Hepatocyte (in vitro differentiated cells): ENCODE measurements at regions not wholly inside any gene's neighbourhood (a gene's known extent, or its start where the extent isn't known, plus 50 kb on each side); places are given as distances from the start of the nearest gene placed in this dataset.

Experiments
- DNase-seq: peaks from one replicate; pipeline ENCODE4 v3.0.0-alpha.2; 2016; ENCODE audit warnings: low spot score
- H2AFZ ChIP-seq: fragments of 200-600 bp; sonication (generic); 2 replicates; pipeline ENCODE4 v1.6.0; 2016; ENCODE audit warnings: antibody characterized with exemption, mild to moderate bottlenecking
- H3K27ac ChIP-seq: fragments of 200-600 bp; sonication (generic); 2 replicates; pipeline ENCODE4 v1.5.1; 2016; ENCODE audit warnings: mild to moderate bottlenecking
- H3K27me3 ChIP-seq: fragments of 200-600 bp; sonication (generic); 2 replicates; pipeline ENCODE4 v1.6.1; 2016
- H3K36me3 ChIP-seq: fragments of 200-600 bp; sonication (generic); replicated peaks from 2 replicates; pipeline ENCODE4 v1.5.1; 2016; ENCODE audit warnings: low read depth; ENCODE audit not compliant: insufficient read depth
- H3K4me1 ChIP-seq: fragments of 200-600 bp; sonication (generic); 2 replicates; pipeline ENCODE4 v1.5.1; 2016; ENCODE audit warnings: mild to moderate bottlenecking, moderate library complexity; ENCODE audit not compliant: insufficient read depth
- H3K4me2 ChIP-seq: fragments of 200-600 bp; sonication (generic); 2 replicates; pipeline ENCODE4 v1.6.0; 2016
- H3K4me3 ChIP-seq: fragments of 200-600 bp; sonication (generic); 2 replicates; pipeline ENCODE4 v1.5.1; 2016; ENCODE audit warnings: mild to moderate bottlenecking
- H3K79me2 ChIP-seq: fragments of 200-600 bp; sonication (generic); 2 replicates; pipeline ENCODE4 v1.6.0; 2017; ENCODE audit warnings: mild to moderate bottlenecking
- H3K9me2 ChIP-seq: fragments of 200-600 bp; sonication (generic); replicated peaks from 2 replicates; pipeline ENCODE4 v1.6.0; 2017; ENCODE audit warnings: mild to moderate bottlenecking; ENCODE audit not compliant: insufficient read depth
- H3K9me3 ChIP-seq: fragments of 200-600 bp; sonication (generic); 2 replicates; pipeline ENCODE4 v1.5.1; 2016; ENCODE audit warnings: low read depth, mild to moderate bottlenecking
- H4K20me1 ChIP-seq: fragments of 200-600 bp; sonication (generic); 2 replicates; pipeline ENCODE4 v1.6.0; 2016; ENCODE audit warnings: mild to moderate bottlenecking; ENCODE audit not compliant: insufficient read depth, poor library complexity, severe bottlenecking
- EZH2 ChIP-seq: fragments of 200-600 bp; sonication (generic); IDR thresholded peaks from 2 replicates; pipeline ENCODE4 v1.6.1; 2016; ENCODE audit warnings: antibody characterized with exemption, mild to moderate bottlenecking, borderline replicate concordance
- EZH2phosphoT487 ChIP-seq: fragments of 200-600 bp; sonication (generic); IDR thresholded peaks from one replicate; pipeline ENCODE4 v1.6.1; 2018; ENCODE audit warnings: antibody characterized with exemption, mild to moderate bottlenecking, low read depth, moderate library complexity; ENCODE audit not compliant: unreplicated experiment, severe bottlenecking
- WGBS: methylation state at CpG from one replicate; pipeline ENCODE4 v1.1.6; 2016; ENCODE audit warnings: low lambda C conversion rate; ENCODE audit errors: missing lambda C conversion rate; 5-methylcytosine and 5-hydroxymethylcytosine counted together
- TF ChIP-seq, protein P1 (sequence below): fragments of 200-600 bp; sonication (generic); IDR thresholded peaks from 2 replicates; pipeline ENCODE4 v1.5.1; 2016; ENCODE audit warnings: antibody characterized with exemption, mild to moderate bottlenecking; ENCODE audit not compliant: poor library complexity

DNA sequence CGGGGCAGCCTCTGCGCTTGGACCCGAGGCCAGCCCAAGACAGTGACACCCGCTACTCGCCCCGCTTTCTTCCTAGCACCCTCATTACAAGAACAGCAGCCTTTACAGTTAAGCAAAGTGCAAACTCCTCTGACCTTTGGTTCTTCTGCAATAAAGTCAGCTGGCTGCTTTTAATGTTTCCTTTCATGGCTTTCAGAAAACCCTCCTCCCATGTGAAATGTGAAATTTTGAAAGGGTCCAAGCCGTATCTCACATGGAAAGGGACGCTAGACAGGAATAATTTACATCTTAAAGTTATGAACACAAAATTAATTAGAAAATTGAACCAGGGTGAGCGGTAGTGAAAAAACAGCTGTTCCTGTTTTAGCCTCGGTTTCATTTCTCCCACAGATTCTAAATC, 520.1 kb upstream of the FRG1 start:
- Histone ChIP-seq H3K79me2 (no peaks in the 10 kb centered on the region), H3K4me3 (no peak overlapping the region), H3K9me2 (no peaks in the 10 kb centered on the region), H2AFZ (peak overlapping the region; percentile 14), H3K27me3 (no peaks in the 10 kb centered on the region), H3K36me3 (no peaks in the 10 kb centered on the region), H3K27ac (peak overlapping the region; percentile 13), H4K20me1 (no peaks in the 10 kb centered on the region), H3K9me3 (no peaks in the 10 kb centered on the region), H3K4me1 (peaks cover 10% of the 10 kb centered on the region), H3K4me2 (peak overlapping the region; percentile 27)
- peak; percentile 7 for DNase-seq
- TF ChIP-seq, protein P1, sequence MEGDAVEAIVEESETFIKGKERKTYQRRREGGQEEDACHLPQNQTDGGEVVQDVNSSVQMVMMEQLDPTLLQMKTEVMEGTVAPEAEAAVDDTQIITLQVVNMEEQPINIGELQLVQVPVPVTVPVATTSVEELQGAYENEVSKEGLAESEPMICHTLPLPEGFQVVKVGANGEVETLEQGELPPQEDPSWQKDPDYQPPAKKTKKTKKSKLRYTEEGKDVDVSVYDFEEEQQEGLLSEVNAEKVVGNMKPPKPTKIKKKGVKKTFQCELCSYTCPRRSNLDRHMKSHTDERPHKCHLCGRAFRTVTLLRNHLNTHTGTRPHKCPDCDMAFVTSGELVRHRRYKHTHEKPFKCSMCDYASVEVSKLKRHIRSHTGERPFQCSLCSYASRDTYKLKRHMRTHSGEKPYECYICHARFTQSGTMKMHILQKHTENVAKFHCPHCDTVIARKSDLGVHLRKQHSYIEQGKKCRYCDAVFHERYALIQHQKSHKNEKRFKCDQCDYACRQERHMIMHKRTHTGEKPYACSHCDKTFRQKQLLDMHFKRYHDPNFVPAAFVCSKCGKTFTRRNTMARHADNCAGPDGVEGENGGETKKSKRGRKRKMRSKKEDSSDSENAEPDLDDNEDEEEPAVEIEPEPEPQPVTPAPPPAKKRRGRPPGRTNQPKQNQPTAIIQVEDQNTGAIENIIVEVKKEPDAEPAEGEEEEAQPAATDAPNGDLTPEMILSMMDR, result no peak
- TF ChIP-seq EZH2phosphoT487 (no peak), EZH2 (no peak)
- 71% methylated on average over 10 of the region's 10 CpGs for WGBS

DNA sequence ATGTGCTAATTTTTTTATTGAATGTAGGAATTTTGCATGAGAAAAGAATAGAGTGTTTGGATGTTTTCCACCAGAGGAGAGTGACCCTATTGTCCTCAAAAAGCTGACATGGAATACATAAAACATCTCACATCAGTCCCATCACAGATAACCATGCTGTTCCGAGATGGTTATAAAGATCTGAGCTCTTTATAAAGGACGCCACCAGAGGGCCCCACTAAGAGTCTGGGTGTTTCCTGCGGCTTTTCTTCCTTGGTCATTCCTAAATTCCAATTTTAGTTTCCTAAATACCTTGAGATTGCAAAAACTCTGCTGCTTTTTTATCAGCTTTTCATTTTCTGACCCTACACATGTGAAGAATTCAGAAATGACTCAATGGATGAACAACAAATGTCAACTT, 504.5 kb upstream of the FRG1 start:
- H3K4me1 ChIP-seq, result no peaks in the 10 kb centered on the region
- H3K9me2 ChIP-seq, result no peaks in the 10 kb centered on the region
- H4K20me1 ChIP-seq, result no peaks in the 10 kb centered on the region
- no peak for DNase-seq
- no peak overlapping the region for H3K27ac ChIP-seq
- WGBS, result 73% methylated on average over 3 of the region's 3 CpGs
- no peak overlapping the region for H3K4me3 ChIP-seq
- no peaks in the 10 kb centered on the region for H3K79me2 ChIP-seq
- no peak overlapping the region for H2AFZ ChIP-seq
- H3K4me2 ChIP-seq, result no peak overlapping the region
- TF ChIP-seq, protein P1, result peak; percentile 30
- no peak for TF ChIP-seq EZH2phosphoT487
- no peak for TF ChIP-seq EZH2
- H3K9me3 ChIP-seq, result no peaks in the 10 kb centered on the region
- no peaks in the 10 kb centered on the region for H3K36me3 ChIP-seq
- H3K27me3 ChIP-seq, result no peaks in the 10 kb centered on the region

DNA sequence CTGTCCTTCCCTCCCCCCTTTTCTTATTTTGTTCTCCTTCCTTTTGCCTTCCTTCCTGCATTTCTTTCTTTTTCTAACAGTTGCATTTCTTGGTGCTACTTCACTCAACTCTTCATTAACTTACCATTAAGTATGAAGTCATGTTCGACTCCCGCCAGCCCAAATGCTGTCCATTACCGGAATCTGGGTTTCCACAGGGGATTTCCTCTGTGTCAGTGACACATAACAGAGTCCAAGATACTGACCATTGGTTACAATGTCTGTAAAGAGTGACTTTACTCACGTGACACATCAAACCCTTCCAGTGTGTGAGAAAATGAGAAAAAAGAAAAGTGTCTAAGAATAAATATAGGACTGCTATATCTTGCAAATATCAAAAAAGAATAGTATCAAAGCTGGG, 500.0 kb upstream of the FRG1 start:
- Histone ChIP-seq H3K27ac (no peak overlapping the region), H3K9me2 (no peaks in the 10 kb centered on the region), H2AFZ (no peak overlapping the region), H3K4me2 (no peak overlapping the region), H3K27me3 (no peaks in the 10 kb centered on the region), H3K79me2 (no peaks in the 10 kb centered on the region), H4K20me1 (no peaks in the 10 kb centered on the region), H3K4me1 (peaks cover under 1% of the 10 kb centered on the region), H3K9me3 (no peaks in the 10 kb centered on the region), H3K36me3 (no peaks in the 10 kb centered on the region), H3K4me3 (no peak overlapping the region)
- TF ChIP-seq EZH2phosphoT487 (no peak), EZH2 (no peak)
- TF ChIP-seq, protein P1, result no peak
- 61% methylated on average over 4 of the region's 4 CpGs for WGBS
- no peak for DNase-seq

DNA sequence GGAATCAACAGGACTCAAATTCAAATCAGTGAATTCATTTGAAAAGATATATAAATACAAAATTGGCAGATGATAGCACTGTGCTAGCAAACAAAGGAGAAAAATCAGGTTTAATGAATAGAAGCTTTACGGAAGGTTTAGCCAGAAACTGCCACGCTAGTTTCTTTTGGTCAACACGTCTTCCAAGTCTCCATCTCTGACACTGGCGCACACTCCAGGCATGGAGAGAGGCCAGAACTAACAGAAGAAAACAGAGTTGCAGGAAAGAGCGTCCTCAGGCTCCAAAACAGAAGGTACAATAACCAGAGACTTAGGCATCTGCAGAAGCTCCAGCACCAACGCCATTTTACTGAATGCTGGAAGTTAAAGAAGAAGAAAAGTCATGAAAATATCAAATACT, 497.3 kb upstream of the FRG1 start:
- WGBS, result 83% methylated on average over 6 of the region's 6 CpGs
- Histone ChIP-seq H3K27ac (no peak overlapping the region), H3K27me3 (no peaks in the 10 kb centered on the region), H3K4me3 (no peak overlapping the region), H2AFZ (no peak overlapping the region), H3K79me2 (no peaks in the 10 kb centered on the region), H3K9me2 (no peaks in the 10 kb centered on the region), H3K4me1 (peaks cover 4% of the 10 kb centered on the region), H3K9me3 (no peaks in the 10 kb centered on the region), H3K36me3 (no peaks in the 10 kb centered on the region), H4K20me1 (no peaks in the 10 kb centered on the region), H3K4me2 (no peak overlapping the region)
- no peak for DNase-seq
- TF ChIP-seq EZH2phosphoT487, result no peak
